Adrenal gland (tissue), 9 donors: ENCODE measurements at regions not wholly inside any gene's neighbourhood (a gene's known extent, or its start where the extent isn't known, plus 50 kb on each side); places are given as distances from the start of the nearest gene placed in this dataset.

ENCODE experiments used
- DNase-seq, 7 donors: peaks; one replicate each; pipeline ENCODE4 v3.0.0-alpha.2; 2019 to 2020
- H3K27ac ChIP-seq, 5 donors: fragments of 200-600 bp; sonication (generic) in 4 of 5; 1 replicate in 3 of 5; 2 replicates in 2 of 5; pipeline versions ENCODE4 v1.5.1 to v1.8.0; 2016 to 2020; ENCODE audit warnings: mild to moderate bottlenecking in 1 of 5
- H3K27me3 ChIP-seq: fragments of 200-600 bp; 2 replicates; pipeline ENCODE4 v1.8.0; 2021
- H3K36me3 ChIP-seq, 2 donors: fragments of 200-600 bp; replicated peaks in 1 of 2; 1 replicate in 1 of 2; 2 replicates in 1 of 2; pipeline versions ENCODE4 v1.5.1 to v1.8.0; 2018 to 2022
- H3K4me1 ChIP-seq, 2 donors: fragments of 200-600 bp; replicated peaks in 1 of 2; 1 replicate in 1 of 2; 2 replicates in 1 of 2; pipeline versions ENCODE4 v1.5.1 to v1.8.0; 2018 to 2021
- H3K4me3 ChIP-seq, 4 donors: fragments of 200-600 bp; sonication (generic) in 3 of 4; one replicate each; pipeline ENCODE4 v1.5.1; 2016 to 2018
- H3K9me3 ChIP-seq, 3 donors: fragments of 200-600 bp; sonication (generic) in 1 of 3; replicated peaks in 1 of 3; 1 replicate in 2 of 3; 2 replicates in 1 of 3; pipeline versions ENCODE4 v1.5.1 to v1.8.0; 2016 to 2021
- CTCF ChIP-seq, 6 experiments: fragments of 450-650 bp in 4 of 6; fragments of 200-600 bp in 2 of 6; sonication (generic) in 1 of 6; IDR thresholded peaks; 1 replicate in 5 of 6; 2 replicates in 1 of 6; pipeline versions ENCODE4 v1.5.1 to v1.8.0; 2016 to 2021; ENCODE audit warnings: antibody characterized with exemption in 6 of 6, mild to moderate bottlenecking in 2 of 6, moderate library complexity in 1 of 6
- POLR2A ChIP-seq, 2 donors: fragments of 450-650 bp; IDR thresholded peaks; one replicate each; pipeline ENCODE4 v1.6.1; 2017; ENCODE audit warnings: antibody characterized with exemption in 2 of 2, mild to moderate bottlenecking in 2 of 2, moderate library complexity in 1 of 2
- WGBS, 4 donors: extraction: QIAGEN DNeasy Blood & Tissue Kit in 2 of 4; methylation state at CpG; one replicate each; pipeline versions ENCODE4 v1.1.5 to v1.1.7; 2013 to 2017; 5-methylcytosine and 5-hydroxymethylcytosine counted together
- intact Hi-C, 2 donors: fragments of 100-400 bp; cut with DNase I; formaldehyde crosslinking; loops; one replicate each; pipeline versions ENCODE4 v1.14.1 to v1.15.0; 2022 to 2023
- donor health status: healthy with polysubstance abuse.
- donor health status: Bipolar disorder and iron deficiency.
- donor health status: DM: yes; HTN: yes; CAD: no.
- donor health status: DM: no; HTN: no; CAD: no.
- donor health status: DM: no; HTN: no; CAD: no.

- intact Hi-C loops: no loop called here
- no peak for DNase-seq
- Histone ChIP-seq H3K4me1 (peaks cover 0 to 6% of the 10 kb centered on the region in 2 donors), H3K9me3 (no peaks in the 10 kb centered on the region), H3K27ac (no peak overlapping the region), H3K4me3 (no peak overlapping the region), H3K36me3 (no peaks in the 10 kb centered on the region), H3K27me3 (no peaks in the 10 kb centered on the region)
- 61 to 74% (median 63%) methylated on average over 12 of the region's 12 CpGs for WGBS, 4 donors
- no peak for TF ChIP-seq POLR2A (IDR thresholded peaks at IDR 0.05)
These were observed 328.6 kb upstream of the JARID2 start for GRCh38 chr6:14917109-14917910.

GRCh38 chr6:14918200-14918907, 327.5 kb upstream of the JARID2 start:
- TF ChIP-seq CTCF (IDR thresholded peaks at IDR 0.05): no peak
- TF ChIP-seq POLR2A (IDR thresholded peaks at IDR 0.05): no peak
- intact Hi-C loops: no loop called here
- Histone ChIP-seq H3K27me3 (no peaks in the 10 kb centered on the region), H3K36me3 (no peaks in the 10 kb centered on the region), H3K9me3 (no peaks in the 10 kb centered on the region), H3K27ac (no peak overlapping the region), H3K4me1 (peaks cover 0 to 6% of the 10 kb centered on the region in 2 donors), H3K4me3 (no peak overlapping the region)
- WGBS, 4 donors: 84 to 92% (median 87%) methylated on average over 16 of the region's 16 CpGs
- no peak for DNase-seq

- Histone ChIP-seq H3K27ac (no peak overlapping the region), H3K27me3 (no peaks in the 10 kb centered on the region), H3K4me3 (no peak overlapping the region), H3K36me3 (no peaks in the 10 kb centered on the region), H3K4me1 (peaks cover 0 to 6% of the 10 kb centered on the region in 2 donors), H3K9me3 (no peaks in the 10 kb centered on the region)
- TF ChIP-seq CTCF (IDR thresholded peaks at IDR 0.05) (no peak), POLR2A (IDR thresholded peaks at IDR 0.05) (no peak)
- no peak for DNase-seq
- intact Hi-C loops: no loop called here
- WGBS, 4 donors: 74 to 82% (median 80%) methylated on average over 9 of the region's 9 CpGs
These were observed 326.7 kb upstream of the JARID2 start for GRCh38 chr6:14919038-14919670.

- intact Hi-C loops: no loop called here
- no peak for TF ChIP-seq POLR2A (IDR thresholded peaks at IDR 0.05)
- no peak for TF ChIP-seq CTCF (IDR thresholded peaks at IDR 0.05)
- DNase-seq: no peak
These were observed 325.6 kb upstream of the JARID2 start for GRCh38 chr6:14920276-14920675.

More at GRCh38 chr6:14920276-14920675, 325.6 kb upstream of the JARID2 start:
- H3K4me1 ChIP-seq: peaks cover 0 to 6% of the 10 kb centered on the region in 2 donors
- H3K27me3 ChIP-seq: no peaks in the 10 kb centered on the region
- no peaks in the 10 kb centered on the region for H3K9me3 ChIP-seq
- no peaks in the 10 kb centered on the region for H3K36me3 ChIP-seq
- no peak overlapping the region for H3K4me3 ChIP-seq
- 68 to 90% (median 86%) methylated on average over 2 of the region's 2 CpGs for WGBS, 4 donors
- peak overlapping the region in 1 of 5 donors; percentile 52 for H3K27ac ChIP-seq
